Liver (tissue), 2 donors: ENCODE measurements at regions not wholly inside any gene's neighbourhood (a gene's known extent, or its start where the extent isn't known, plus 50 kb on each side); places are given as distances from the start of the nearest gene placed in this dataset.

Experiments
- TF ChIP-seq, protein P1 (sequence below): fragments of 150-350 bp; IDR thresholded peaks from 2 replicates; pipeline ENCODE4 v1.5.1; 2017; ENCODE audit warnings: improper control_type of control experiment, low read depth, low read length; ENCODE audit not compliant: missing input control
- TF ChIP-seq, protein P2 (sequence below): IDR thresholded peaks from 2 replicates; pipeline ENCODE4 v1.6.1; 2016; ENCODE audit warnings: antibody characterized with exemption
- TF ChIP-seq, protein P3 (sequence below): IDR thresholded peaks from 2 replicates; pipeline ENCODE4 v1.6.1; 2016; ENCODE audit warnings: antibody characterized with exemption, mild to moderate bottlenecking
- donor health status: healthy.

DNA sequence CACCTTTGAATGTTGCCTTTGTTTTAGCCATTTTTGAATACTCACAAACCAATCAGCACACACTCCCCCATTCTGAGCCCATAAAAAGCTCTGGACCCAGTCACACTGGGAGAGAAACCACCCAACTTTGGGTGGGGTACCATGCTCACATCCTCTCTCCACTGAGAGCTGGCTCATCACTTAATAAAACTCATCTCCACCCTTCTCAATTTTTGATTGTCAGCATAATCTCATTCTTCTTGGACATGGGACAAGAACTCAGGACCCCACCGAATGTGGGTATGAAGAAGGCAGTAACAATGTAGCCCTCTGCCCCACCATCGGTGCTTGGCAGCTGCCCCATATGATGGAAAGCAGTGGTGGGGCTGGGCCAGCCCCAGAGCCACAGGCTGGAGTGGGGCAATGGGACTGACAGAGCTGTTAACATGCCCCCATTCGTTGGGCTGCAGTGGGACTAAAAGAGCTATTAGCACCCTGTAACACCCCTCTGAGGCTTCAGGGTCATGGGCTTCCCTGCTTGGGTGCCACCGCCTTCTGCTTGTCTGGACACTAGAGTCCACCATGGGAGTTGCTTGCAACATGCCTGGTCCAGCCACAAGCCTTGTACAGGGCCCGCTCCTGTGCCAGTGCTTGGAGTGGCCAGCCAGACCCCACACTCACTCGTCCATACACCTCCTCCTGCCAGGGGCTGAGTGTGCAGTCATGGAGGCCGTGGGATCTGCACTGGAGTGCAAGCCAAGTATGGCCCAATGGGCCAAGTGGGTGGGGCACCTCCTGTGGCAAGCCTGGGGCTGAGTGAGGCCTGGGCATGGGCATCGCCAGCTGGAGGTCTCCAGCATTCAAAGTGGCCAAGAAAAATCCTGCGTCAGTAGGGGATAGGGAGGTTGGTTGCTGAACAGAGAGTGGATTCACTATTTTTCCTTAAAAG is 471.1 kb downstream of the TBC1D22A start:
- TF ChIP-seq, protein P1, sequence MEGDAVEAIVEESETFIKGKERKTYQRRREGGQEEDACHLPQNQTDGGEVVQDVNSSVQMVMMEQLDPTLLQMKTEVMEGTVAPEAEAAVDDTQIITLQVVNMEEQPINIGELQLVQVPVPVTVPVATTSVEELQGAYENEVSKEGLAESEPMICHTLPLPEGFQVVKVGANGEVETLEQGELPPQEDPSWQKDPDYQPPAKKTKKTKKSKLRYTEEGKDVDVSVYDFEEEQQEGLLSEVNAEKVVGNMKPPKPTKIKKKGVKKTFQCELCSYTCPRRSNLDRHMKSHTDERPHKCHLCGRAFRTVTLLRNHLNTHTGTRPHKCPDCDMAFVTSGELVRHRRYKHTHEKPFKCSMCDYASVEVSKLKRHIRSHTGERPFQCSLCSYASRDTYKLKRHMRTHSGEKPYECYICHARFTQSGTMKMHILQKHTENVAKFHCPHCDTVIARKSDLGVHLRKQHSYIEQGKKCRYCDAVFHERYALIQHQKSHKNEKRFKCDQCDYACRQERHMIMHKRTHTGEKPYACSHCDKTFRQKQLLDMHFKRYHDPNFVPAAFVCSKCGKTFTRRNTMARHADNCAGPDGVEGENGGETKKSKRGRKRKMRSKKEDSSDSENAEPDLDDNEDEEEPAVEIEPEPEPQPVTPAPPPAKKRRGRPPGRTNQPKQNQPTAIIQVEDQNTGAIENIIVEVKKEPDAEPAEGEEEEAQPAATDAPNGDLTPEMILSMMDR: no peak
- TF ChIP-seq, protein P2, sequence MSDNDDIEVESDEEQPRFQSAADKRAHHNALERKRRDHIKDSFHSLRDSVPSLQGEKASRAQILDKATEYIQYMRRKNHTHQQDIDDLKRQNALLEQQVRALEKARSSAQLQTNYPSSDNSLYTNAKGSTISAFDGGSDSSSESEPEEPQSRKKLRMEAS: no peak
- TF ChIP-seq, protein P3, sequence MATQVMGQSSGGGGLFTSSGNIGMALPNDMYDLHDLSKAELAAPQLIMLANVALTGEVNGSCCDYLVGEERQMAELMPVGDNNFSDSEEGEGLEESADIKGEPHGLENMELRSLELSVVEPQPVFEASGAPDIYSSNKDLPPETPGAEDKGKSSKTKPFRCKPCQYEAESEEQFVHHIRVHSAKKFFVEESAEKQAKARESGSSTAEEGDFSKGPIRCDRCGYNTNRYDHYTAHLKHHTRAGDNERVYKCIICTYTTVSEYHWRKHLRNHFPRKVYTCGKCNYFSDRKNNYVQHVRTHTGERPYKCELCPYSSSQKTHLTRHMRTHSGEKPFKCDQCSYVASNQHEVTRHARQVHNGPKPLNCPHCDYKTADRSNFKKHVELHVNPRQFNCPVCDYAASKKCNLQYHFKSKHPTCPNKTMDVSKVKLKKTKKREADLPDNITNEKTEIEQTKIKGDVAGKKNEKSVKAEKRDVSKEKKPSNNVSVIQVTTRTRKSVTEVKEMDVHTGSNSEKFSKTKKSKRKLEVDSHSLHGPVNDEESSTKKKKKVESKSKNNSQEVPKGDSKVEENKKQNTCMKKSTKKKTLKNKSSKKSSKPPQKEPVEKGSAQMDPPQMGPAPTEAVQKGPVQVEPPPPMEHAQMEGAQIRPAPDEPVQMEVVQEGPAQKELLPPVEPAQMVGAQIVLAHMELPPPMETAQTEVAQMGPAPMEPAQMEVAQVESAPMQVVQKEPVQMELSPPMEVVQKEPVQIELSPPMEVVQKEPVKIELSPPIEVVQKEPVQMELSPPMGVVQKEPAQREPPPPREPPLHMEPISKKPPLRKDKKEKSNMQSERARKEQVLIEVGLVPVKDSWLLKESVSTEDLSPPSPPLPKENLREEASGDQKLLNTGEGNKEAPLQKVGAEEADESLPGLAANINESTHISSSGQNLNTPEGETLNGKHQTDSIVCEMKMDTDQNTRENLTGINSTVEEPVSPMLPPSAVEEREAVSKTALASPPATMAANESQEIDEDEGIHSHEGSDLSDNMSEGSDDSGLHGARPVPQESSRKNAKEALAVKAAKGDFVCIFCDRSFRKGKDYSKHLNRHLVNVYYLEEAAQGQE: no peak
